Body of pancreas (tissue), 4 donors: ENCODE measurements at regions not wholly inside any gene's neighbourhood (a gene's known extent, or its start where the extent isn't known, plus 50 kb on each side); places are given as distances from the start of the nearest gene placed in this dataset.

Source experiments
- CTCF ChIP-seq, 7 experiments: fragments of 450-650 bp in 4 of 7; fragments of 200-600 bp in 3 of 7; sonication (generic) in 3 of 7; IDR thresholded peaks; one replicate each; pipeline ENCODE4 v1.5.1; 2016 to 2019; ENCODE audit warnings: antibody characterized with exemption in 7 of 7
- POLR2A ChIP-seq, 3 donors: fragments of 450-650 bp; IDR thresholded peaks; one replicate each; pipeline ENCODE4 v1.6.1; 2016; ENCODE audit warnings: antibody characterized with exemption in 3 of 3, mild to moderate bottlenecking in 2 of 3

- TF ChIP-seq CTCF (IDR thresholded peaks at IDR 0.05) (no peak), POLR2A (IDR thresholded peaks at IDR 0.05) (no peak)
These were observed 97.4 kb upstream of the THY1 start for GRCh38 chr11:119520400-119520799.
